Liver (tissue), 8 donors: ENCODE measurements at regions not wholly inside any gene's neighbourhood (a gene's known extent, or its start where the extent isn't known, plus 50 kb on each side); places are given as distances from the start of the nearest gene placed in this dataset.

Experiments
- DNase-seq: peaks from one replicate; pipeline ENCODE4 v3.0.0-alpha.2; 2017; ENCODE audit warnings: low spot score
- H3K27ac ChIP-seq, 2 donors: one replicate each; pipeline ENCODE4 v1.7.0; 2013; ENCODE audit warnings: inconsistent platforms in 2 of 2, low read length in 2 of 2, control low read depth in 1 of 2, low read depth in 1 of 2, mild to moderate bottlenecking in 1 of 2
- H3K27me3 ChIP-seq, 4 donors: one replicate each; pipeline versions ENCODE4 v1.6.1 to v1.7.0; 2013; ENCODE audit warnings: low read length in 3 of 4, inconsistent platforms in 1 of 4, mild to moderate bottlenecking in 1 of 4, moderate library complexity in 1 of 4; ENCODE audit not compliant: control insufficient read depth in 4 of 4, insufficient read depth in 4 of 4
- H3K36me3 ChIP-seq, 4 donors: one replicate each; pipeline versions ENCODE4 v1.6.1 to v1.7.0; 2013; ENCODE audit warnings: low read length in 3 of 4, mild to moderate bottlenecking in 3 of 4, low read depth in 1 of 4, moderate library complexity in 1 of 4; ENCODE audit not compliant: control insufficient read depth in 4 of 4, insufficient read depth in 3 of 4
- H3K4me1 ChIP-seq, 4 donors: one replicate each; pipeline versions ENCODE4 v1.6.1 to v1.7.0; 2013; ENCODE audit warnings: low read length in 3 of 4, mild to moderate bottlenecking in 3 of 4, moderate library complexity in 1 of 4; ENCODE audit not compliant: control insufficient read depth in 4 of 4, insufficient read depth in 4 of 4
- H3K4me3 ChIP-seq, 3 donors: one replicate each; pipeline versions ENCODE4 v1.6.1 to v1.7.0; 2013; ENCODE audit warnings: low read length in 3 of 3, control low read depth in 1 of 3, low read depth in 1 of 3, mild to moderate bottlenecking in 1 of 3
- H3K9ac ChIP-seq, 2 donors: one replicate each; pipeline ENCODE4 v1.7.0; 2013; ENCODE audit warnings: low read length in 2 of 2, mild to moderate bottlenecking in 2 of 2, moderate library complexity in 2 of 2, control low read depth in 1 of 2, low read depth in 1 of 2
- H3K9me3 ChIP-seq, 4 donors: one replicate each; pipeline versions ENCODE4 v1.6.1 to v1.7.0; 2013; ENCODE audit warnings: low read length in 3 of 4; ENCODE audit not compliant: control insufficient read depth in 4 of 4
- ATF3 ChIP-seq: IDR thresholded peaks from 2 replicates; pipeline ENCODE4 v1.6.1; 2016; ENCODE audit warnings: antibody characterized with exemption
- CTCF ChIP-seq: fragments of 150-350 bp; IDR thresholded peaks from 2 replicates; pipeline ENCODE4 v1.5.1; 2017; ENCODE audit warnings: improper control_type of control experiment, low read depth, low read length; ENCODE audit not compliant: missing input control
- EGR1 ChIP-seq, 2 donors: IDR thresholded peaks; 2 replicates each; pipeline ENCODE4 v1.6.1; 2016 to 2018; ENCODE audit warnings: antibody characterized with exemption in 2 of 2, low read depth in 2 of 2
- FOXA1 ChIP-seq: IDR thresholded peaks from 2 replicates; pipeline ENCODE4 v1.6.1; 2016; ENCODE audit warnings: antibody characterized with exemption
- FOXA2 ChIP-seq: IDR thresholded peaks from 2 replicates; pipeline ENCODE4 v1.6.1; 2016; ENCODE audit warnings: antibody characterized with exemption
- GABPA ChIP-seq, 2 donors: IDR thresholded peaks in 1 of 2; conservative IDR thresholded peaks in 1 of 2; 2 replicates each; pipeline ENCODE4 v1.6.1; 2016; ENCODE audit warnings: antibody characterized with exemption in 2 of 2, mild to moderate bottlenecking in 1 of 2, moderate library complexity in 1 of 2
- HNF4A ChIP-seq, 2 donors: conservative IDR thresholded peaks; 2 replicates each; pipeline ENCODE4 v1.6.1; 2016; ENCODE audit warnings: antibody characterized with exemption in 2 of 2, mild to moderate bottlenecking in 2 of 2
- HNF4G ChIP-seq: IDR thresholded peaks from 2 replicates; pipeline ENCODE4 v1.6.1; 2016; ENCODE audit warnings: antibody characterized with exemption
- JUND ChIP-seq, 2 donors: IDR thresholded peaks; 2 replicates each; pipeline ENCODE4 v1.6.1; 2016; ENCODE audit warnings: antibody characterized with exemption in 2 of 2
- MAX ChIP-seq: IDR thresholded peaks from 2 replicates; pipeline ENCODE4 v1.6.1; 2016; ENCODE audit warnings: antibody characterized with exemption
- NR2F2 ChIP-seq: IDR thresholded peaks from 2 replicates; pipeline ENCODE4 v1.6.1; 2016; ENCODE audit warnings: antibody characterized with exemption
- RAD21 ChIP-seq, 2 donors: IDR thresholded peaks; 2 replicates each; pipeline ENCODE4 v1.6.1; 2016; ENCODE audit warnings: antibody characterized with exemption in 2 of 2, mild to moderate bottlenecking in 2 of 2
- RXRA ChIP-seq, 2 donors: IDR thresholded peaks; 2 replicates each; pipeline ENCODE4 v1.6.1; 2017 to 2018; ENCODE audit warnings: antibody characterized with exemption in 2 of 2, mild to moderate bottlenecking in 1 of 2
- SP1 ChIP-seq: IDR thresholded peaks from 2 replicates; pipeline ENCODE4 v1.6.1; 2018; ENCODE audit warnings: antibody characterized with exemption, mild to moderate bottlenecking
- TAF1 ChIP-seq: conservative IDR thresholded peaks from 2 replicates; pipeline ENCODE4 v1.6.1; 2016; ENCODE audit warnings: antibody characterized with exemption, mild to moderate bottlenecking
- YY1 ChIP-seq: IDR thresholded peaks from 2 replicates; pipeline ENCODE4 v1.6.1; 2016; ENCODE audit warnings: antibody characterized with exemption, mild to moderate bottlenecking
- ZBTB33 ChIP-seq: IDR thresholded peaks from 2 replicates; pipeline ENCODE4 v1.6.1; 2016; ENCODE audit warnings: antibody characterized with exemption
- WGBS: extraction: QIAGEN DNeasy Blood & Tissue Kit; methylation state at CpG from one replicate; pipeline ENCODE4 v1.1.7; 2013; 5-methylcytosine and 5-hydroxymethylcytosine counted together
- donor health status: healthy.
- donor health status: healthy.
- donor health status: healthy.
- donor health status: healthy.
- donor health status: healthy.

- Histone ChIP-seq H3K4me1 (no peaks in the 10 kb centered on the region), H3K9ac (no peak overlapping the region), H3K27me3 (no peaks in the 10 kb centered on the region), H3K4me3 (no peak overlapping the region), H3K9me3 (no peaks in the 10 kb centered on the region), H3K27ac (no peak overlapping the region), H3K36me3 (no peaks in the 10 kb centered on the region)
- no peak for DNase-seq
- no peak for TF ChIP-seq CTCF
- TF ChIP-seq TAF1, result no peak
- no peak for TF ChIP-seq SP1
- TF ChIP-seq MAX, result no peak
- TF ChIP-seq FOXA1, result no peak
- TF ChIP-seq ATF3, result no peak
- TF ChIP-seq NR2F2, result no peak
- TF ChIP-seq GABPA (IDR thresholded peaks at IDR 0.05 in 1 of 2, conservative IDR thresholded peaks at IDR 0.05 in 1 of 2), result no peak
- no peak for TF ChIP-seq RAD21 (IDR thresholded peaks at IDR 0.05)
- TF ChIP-seq FOXA2, result no peak
- no peak for TF ChIP-seq EGR1 (IDR thresholded peaks at IDR 0.05; ENCODE audit: low read depth in 2 of 2)
- no peak for TF ChIP-seq HNF4A (conservative IDR thresholded peaks at IDR 0.05)
- no peak for TF ChIP-seq ZBTB33
- TF ChIP-seq YY1, result no peak
- TF ChIP-seq RXRA (IDR thresholded peaks at IDR 0.05), result no peak
- whole genome bisulfite sequencing, result 73% methylated on average over 5 of the region's 5 CpGs
These were observed 728.3 kb upstream of the EYS start for GRCh38 chr6:66435321-66435720.

GRCh38 chr6:66429210-66429609 is 722.2 kb upstream of the EYS start:
- no peak for DNase-seq
- 48% methylated on average over 2 of the region's 2 CpGs for WGBS
- no peak for TF ChIP-seq EGR1 (IDR thresholded peaks at IDR 0.05; ENCODE audit: low read depth in 2 of 2)
- no peak for TF ChIP-seq FOXA1
- TF ChIP-seq SP1, result no peak
- no peak for TF ChIP-seq RXRA (IDR thresholded peaks at IDR 0.05)
- TF ChIP-seq YY1, result no peak
- no peak for TF ChIP-seq GABPA (IDR thresholded peaks at IDR 0.05 in 1 of 2, conservative IDR thresholded peaks at IDR 0.05 in 1 of 2)
- Histone ChIP-seq H3K27ac (no peak overlapping the region), H3K9me3 (peaks cover 0 to 2% (median 0%) of the 10 kb centered on the region in 4 donors), H3K36me3 (no peaks in the 10 kb centered on the region), H3K4me3 (no peak overlapping the region), H3K27me3 (no peaks in the 10 kb centered on the region), H3K4me1 (no peaks in the 10 kb centered on the region), H3K9ac (no peak overlapping the region)

GRCh38 chr6:66423047-66423446 is 716.0 kb upstream of the EYS start:
- Histone ChIP-seq H3K36me3 (no peaks in the 10 kb centered on the region), H3K27me3 (no peaks in the 10 kb centered on the region), H3K9me3 (peaks cover 0 to 2% (median 0%) of the 10 kb centered on the region in 4 donors), H3K9ac (no peak overlapping the region), H3K4me3 (no peak overlapping the region), H3K27ac (no peak overlapping the region), H3K4me1 (no peaks in the 10 kb centered on the region)
- TF ChIP-seq HNF4A (conservative IDR thresholded peaks at IDR 0.05) (no peak), GABPA (IDR thresholded peaks at IDR 0.05 in 1 of 2, conservative IDR thresholded peaks at IDR 0.05 in 1 of 2) (no peak), RXRA (IDR thresholded peaks at IDR 0.05) (no peak), EGR1 (IDR thresholded peaks at IDR 0.05; ENCODE audit: low read depth in 2 of 2) (no peak), HNF4G (no peak), MAX (no peak), FOXA2 (no peak), TAF1 (no peak), ATF3 (no peak), FOXA1 (no peak), YY1 (no peak), RAD21 (IDR thresholded peaks at IDR 0.05) (no peak), ZBTB33 (no peak), SP1 (no peak), JUND (IDR thresholded peaks at IDR 0.05) (no peak), CTCF (no peak)
- no peak for DNase-seq
